GM12878 (cell line): ENCODE measurements at regions not wholly inside any gene's neighbourhood (a gene's known extent, or its start where the extent isn't known, plus 50 kb on each side); places are given as distances from the start of the nearest gene placed in this dataset.

Source experiments
- ATAC-seq: fragments of 200-7000 bp; cut with Tn5 transposase; 3 replicates; pipeline ENCODE4 v1.9.1; 2020; ENCODE audit warnings: mild to moderate bottlenecking, moderate library complexity
- BruUV-seq: library from RNA; stranded (reverse); fragments of 400-500 nt; replicated peaks from 2 replicates; lab custom pipeline; 2021; lab: Mats Ljungman, UMichigan
- CTCF ChIA-PET: fragments of 300-600 bp; sonication (Branson Sonifier 250); formaldehyde crosslinking; extraction: SDS; loops from one replicate; lab custom pipeline; 2021; ENCODE audit warnings: inconsistent platforms; lab: Yijun Ruan, JAX
- POLR2A ChIA-PET: fragments of 350-600 bp; formaldehyde crosslinking; extraction: SDS; loops from one replicate; lab custom pipeline; 2021; ENCODE audit warnings: inconsistent platforms; lab: Charles Lee
- RAD21 ChIA-PET: fragments of 300-600 bp; sonication (Branson Sonifier 250); formaldehyde crosslinking; loops from one replicate; lab custom pipeline; 2023; ENCODE audit warnings: antibody characterized with exemption; ENCODE audit not compliant: unreplicated experiment; lab: Charles Lee
- SMC1A ChIA-PET: fragments of 300-600 bp; sonication (Branson Sonifier 250); formaldehyde crosslinking; loops from one replicate; lab custom pipeline; 2023; ENCODE audit not compliant: unreplicated experiment, uncharacterized antibody; lab: Charles Lee
- DNase-seq: peaks from one replicate; pipeline ENCODE4 v3.0.0-alpha.2; 2011; ENCODE audit warnings: low read depth, low spot score
- FAIRE-seq: peaks from 3 replicates; lab custom pipeline; 2011; peaks lifted over from hg19 to GRCh38; lab: Jason Lieb, UNC
- H2AFZ ChIP-seq: 2 replicates; pipeline ENCODE4 v1.6.0; 2011; ENCODE audit warnings: low read depth, low read length, control low read depth; ENCODE audit not compliant: control insufficient read depth
- H3K27ac ChIP-seq: 2 replicates; pipeline ENCODE4 v1.5.1; 2011; ENCODE audit warnings: control low read depth; ENCODE audit not compliant: control insufficient read depth, insufficient read depth
- H3K27me3 ChIP-seq, 2 experiments: replicated peaks in 1 of 2; 2 replicates each; pipeline versions ENCODE4 v1.6.0 to v1.6.1; 2011; ENCODE audit warnings: low read length in 1 of 2; ENCODE audit not compliant: control insufficient read depth in 2 of 2, insufficient read depth in 2 of 2
- H3K36me3 ChIP-seq, 2 experiments: 2 replicates each; pipeline ENCODE4 v1.5.1; 2011; ENCODE audit warnings: low read length in 1 of 2; ENCODE audit not compliant: control insufficient read depth in 2 of 2, insufficient read depth in 2 of 2
- H3K4me1 ChIP-seq: 2 replicates; pipeline ENCODE4 v1.6.1; 2011; ENCODE audit warnings: mild to moderate bottlenecking, low read length, moderate library complexity, mixed read lengths; ENCODE audit not compliant: control insufficient read depth, insufficient read depth
- H3K4me2 ChIP-seq: 2 replicates; pipeline ENCODE4 v1.6.0; 2011; ENCODE audit warnings: control low read depth; ENCODE audit not compliant: control insufficient read depth, insufficient read depth
- H3K4me3 ChIP-seq: fragments of 200-600 bp; sonication (generic); 2 replicates; pipeline ENCODE4 v1.5.1; 2016
- H3K79me2 ChIP-seq: 2 replicates; pipeline ENCODE4 v1.6.0; 2011; ENCODE audit warnings: low read length; ENCODE audit not compliant: control insufficient read depth, insufficient read depth
- H3K9ac ChIP-seq: 2 replicates; pipeline ENCODE4 v1.8.0; 2011; ENCODE audit warnings: low read length, control low read depth, mixed read lengths; ENCODE audit not compliant: control insufficient read depth, insufficient read depth
- H3K9me3 ChIP-seq: replicated peaks from 3 replicates; pipeline ENCODE4 v1.5.1; 2011; ENCODE audit warnings: mild to moderate bottlenecking, low read length; ENCODE audit not compliant: control insufficient read depth, insufficient read depth
- H4K20me1 ChIP-seq: 2 replicates; pipeline ENCODE4 v1.6.0; 2011; ENCODE audit not compliant: control insufficient read depth, insufficient read depth
- CHD1 ChIP-seq: IDR thresholded peaks from 2 replicates; pipeline ENCODE4 v1.6.1; 2012; ENCODE audit warnings: low read depth, low read length, improper control_type of control experiment
- KAT2A ChIP-seq: conservative IDR thresholded peaks from 2 replicates; pipeline ENCODE4 v1.6.1; 2011; ENCODE audit warnings: low read depth, low read length; ENCODE audit not compliant: control insufficient read depth
- MEF2A ChIP-seq: IDR thresholded peaks from 2 replicates; pipeline ENCODE4 v1.6.1; 2011; ENCODE audit warnings: low read depth, mild to moderate bottlenecking, low read length, moderate library complexity; ENCODE audit not compliant: insufficient read depth
- NFXL1 ChIP-seq: fragments of 450-650 bp; IDR thresholded peaks from 2 replicates; pipeline ENCODE4 v1.6.1; 2017; ENCODE audit warnings: antibody characterized with exemption, mild to moderate bottlenecking, borderline replicate concordance
- NFYB ChIP-seq: IDR thresholded peaks from 2 replicates; pipeline ENCODE4 v1.6.1; 2011; ENCODE audit warnings: low read depth, mild to moderate bottlenecking, low read length, improper control_type of control experiment, moderate library complexity; ENCODE audit not compliant: insufficient read depth
- RBBP5 ChIP-seq: fragments of 200-600 bp; sonication (generic); conservative IDR thresholded peaks from 2 replicates; pipeline ENCODE4 v1.6.1; 2016
- SMC3 ChIP-seq: IDR thresholded peaks from 2 replicates; pipeline ENCODE4 v1.6.1; 2011; ENCODE audit warnings: low read length, improper control_type of control experiment, borderline replicate concordance
- in situ Hi-C: fragments of 300-500 bp; cut with MboI; formaldehyde crosslinking; loops from 9 replicates; pipeline ENCODE4 v1.14.3; 2018; ENCODE audit warnings: mixed read lengths
- intact Hi-C: fragments of 100-400 bp; cut with micrococcal nuclease; formaldehyde crosslinking; loops from one replicate; pipeline ENCODE4 v1.14.2; 2022; ENCODE audit not compliant: unreplicated experiment
- TF ChIP-seq, protein P1 (sequence below): fragments of 450-650 bp; IDR thresholded peaks from 2 replicates; pipeline ENCODE4 v1.6.1; 2017; ENCODE audit warnings: mild to moderate bottlenecking, low read depth, inconsistent platforms; ENCODE audit not compliant: poor library complexity, severe bottlenecking
- TF ChIP-seq, protein P2 (sequence below): IDR thresholded peaks from 2 replicates; pipeline ENCODE4 v1.6.1; 2011; ENCODE audit warnings: low read depth, low read length, improper control_type of control experiment, borderline replicate concordance

DNA sequence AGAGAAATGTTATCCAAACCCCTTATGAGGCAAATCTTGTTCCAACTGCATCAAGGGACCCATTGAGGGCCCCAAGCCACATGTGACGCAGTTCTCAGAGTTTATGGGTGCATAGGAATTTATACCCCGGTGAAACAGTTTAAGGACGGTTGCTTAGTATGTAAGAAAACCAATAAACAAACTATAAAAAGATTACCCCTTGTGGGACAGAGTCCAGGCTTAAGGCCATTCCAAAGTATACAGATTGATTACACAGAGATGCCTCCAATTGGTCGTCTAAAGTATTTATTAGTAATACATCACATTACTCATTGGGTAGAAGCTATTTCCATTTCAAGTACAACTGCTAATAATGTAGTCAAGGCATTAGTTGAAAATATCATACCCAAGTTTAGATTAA is 885.0 kb upstream of the MDGA2 start (continued):
- TF ChIP-seq, protein P1, sequence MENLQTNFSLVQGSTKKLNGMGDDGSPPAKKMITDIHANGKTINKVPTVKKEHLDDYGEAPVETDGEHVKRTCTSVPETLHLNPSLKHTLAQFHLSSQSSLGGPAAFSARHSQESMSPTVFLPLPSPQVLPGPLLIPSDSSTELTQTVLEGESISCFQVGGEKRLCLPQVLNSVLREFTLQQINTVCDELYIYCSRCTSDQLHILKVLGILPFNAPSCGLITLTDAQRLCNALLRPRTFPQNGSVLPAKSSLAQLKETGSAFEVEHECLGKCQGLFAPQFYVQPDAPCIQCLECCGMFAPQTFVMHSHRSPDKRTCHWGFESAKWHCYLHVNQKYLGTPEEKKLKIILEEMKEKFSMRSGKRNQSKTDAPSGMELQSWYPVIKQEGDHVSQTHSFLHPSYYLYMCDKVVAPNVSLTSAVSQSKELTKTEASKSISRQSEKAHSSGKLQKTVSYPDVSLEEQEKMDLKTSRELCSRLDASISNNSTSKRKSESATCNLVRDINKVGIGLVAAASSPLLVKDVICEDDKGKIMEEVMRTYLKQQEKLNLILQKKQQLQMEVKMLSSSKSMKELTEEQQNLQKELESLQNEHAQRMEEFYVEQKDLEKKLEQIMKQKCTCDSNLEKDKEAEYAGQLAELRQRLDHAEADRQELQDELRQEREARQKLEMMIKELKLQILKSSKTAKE = no peak
- no peak for TF ChIP-seq RBBP5
- no peak for TF ChIP-seq NFXL1
- no peak for TF ChIP-seq SMC3
- TF ChIP-seq KAT2A = no peak

DNA sequence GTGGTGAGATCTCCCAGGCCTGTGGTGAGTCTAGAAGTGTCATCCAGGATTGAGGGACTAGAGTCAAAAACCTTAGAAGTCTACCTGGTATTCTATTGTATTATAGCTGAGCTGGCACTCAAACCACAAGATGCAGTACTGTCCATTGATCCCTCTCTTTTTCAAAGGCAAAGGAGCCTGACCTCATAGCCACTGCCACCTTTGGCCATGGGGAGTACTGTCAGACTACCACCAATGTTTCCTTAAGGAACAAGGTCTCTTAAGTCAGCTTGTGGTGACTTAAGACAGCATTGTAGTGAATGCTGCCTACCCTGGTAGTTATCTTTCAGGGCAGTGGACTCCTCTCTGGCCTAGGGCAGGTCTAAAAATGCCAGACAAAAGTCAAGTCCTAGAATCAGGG is 878.0 kb upstream of the MDGA2 start:
- no peak overlapping the region for H3K4me3 ChIP-seq
- DNase-seq = no peak
- no peak for FAIRE-seq
- in situ Hi-C loops = no loop called here
- intact Hi-C loops = no loop called here
- POLR2A ChIA-PET = no interaction called here
- H3K36me3 ChIP-seq = no peaks in the 10 kb centered on the region
- RAD21 ChIA-PET = no interaction called here
- TF ChIP-seq NFYB = no peak
- TF ChIP-seq, protein P2, sequence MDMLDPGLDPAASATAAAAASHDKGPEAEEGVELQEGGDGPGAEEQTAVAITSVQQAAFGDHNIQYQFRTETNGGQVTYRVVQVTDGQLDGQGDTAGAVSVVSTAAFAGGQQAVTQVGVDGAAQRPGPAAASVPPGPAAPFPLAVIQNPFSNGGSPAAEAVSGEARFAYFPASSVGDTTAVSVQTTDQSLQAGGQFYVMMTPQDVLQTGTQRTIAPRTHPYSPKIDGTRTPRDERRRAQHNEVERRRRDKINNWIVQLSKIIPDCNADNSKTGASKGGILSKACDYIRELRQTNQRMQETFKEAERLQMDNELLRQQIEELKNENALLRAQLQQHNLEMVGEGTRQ = no peak
- no peak for TF ChIP-seq MEF2A
- no peak for TF ChIP-seq CHD1
- H2AFZ ChIP-seq = no peak overlapping the region
- H3K27me3 ChIP-seq = no peaks in the 10 kb centered on the region
- H3K4me2 ChIP-seq = no peak overlapping the region
- H4K20me1 ChIP-seq = no peaks in the 10 kb centered on the region
- CTCF ChIA-PET = no interaction called here
- H3K79me2 ChIP-seq = no peaks in the 10 kb centered on the region
- H3K27ac ChIP-seq = no peak overlapping the region
- SMC1A ChIA-PET = interaction anchor here (0.8 kb wide), 1 partner anchor 666 kb away, joined by 3 read pairs; no protein-coding TSS in a partner anchor
- H3K9me3 ChIP-seq = no peaks in the 10 kb centered on the region
- BruUV-seq = no TSS peak
- no peak for ATAC-seq
- no peaks in the 10 kb centered on the region for H3K4me1 ChIP-seq
- H3K9ac ChIP-seq = no peak overlapping the region
